ENCODE measurements at regions not wholly inside any gene's neighbourhood (a gene's known extent, or its start where the extent isn't known, plus 50 kb on each side); places are given as distances from the start of the nearest gene placed in this dataset.

- H3K9me1 ChIP-seq (ENCODE audit: control insufficient read depth, insufficient read depth, low read length), result no peaks in the 10 kb centered on the region
- H3K27me3 ChIP-seq (ENCODE audit: control insufficient read depth in 2 of 2, insufficient read depth in 2 of 2, low read length in 2 of 2), result no peaks in the 10 kb centered on the region
- no peak for ATAC-seq
- POLR2A ChIA-PET, result no interaction called here
- WGBS (ENCODE audit: insufficient coverage, low coverage, missing lambda C conversion rate), result 0% methylated on average over 1 of the region's 1 CpG
- DNase-seq (ENCODE audit: extremely low read depth in 1 of 4, low spot score in 3 of 4), result no peak
- H3K27ac ChIP-seq (ENCODE audit: extremely low read depth, low read depth, low read length), result no peak overlapping the region
- no TSS peak for BruUV-seq (replicated peaks)
- no peaks in the 10 kb centered on the region for H3K4me1 ChIP-seq (replicated peaks in 1 of 2; ENCODE audit: control insufficient read depth in 2 of 2, insufficient read depth in 2 of 2, low read length in 2 of 2)
- CTCF ChIA-PET (ENCODE audit: low intra/inter-chr PET ratio), result no interaction called here
- H3K79me2 ChIP-seq (ENCODE audit: control insufficient read depth, insufficient read depth, low read length), result no peaks in the 10 kb centered on the region
- no peaks in the 10 kb centered on the region for H3K9me3 ChIP-seq (replicated peaks; ENCODE audit: control insufficient read depth, insufficient read depth, low read depth, low read length)
- H3K9ac ChIP-seq (ENCODE audit: insufficient read depth in 1 of 2, low read depth in 2 of 2, low read length in 2 of 2), result no peak overlapping the region
- H3K36me3 ChIP-seq (ENCODE audit: control insufficient read depth, insufficient read depth, low read length), result no peaks in the 10 kb centered on the region
- no peak for FAIRE-seq
- H4K20me1 ChIP-seq (replicated peaks; ENCODE audit: control insufficient read depth, insufficient read depth, low read length), result no peaks in the 10 kb centered on the region
- intact Hi-C loops (cut with micrococcal nuclease) (no loop called here), in situ Hi-C loops (cut with MboI) (no loop called here)
- H3K4me2 ChIP-seq (ENCODE audit: insufficient read depth, low read length), result no peak overlapping the region
- H2AFZ ChIP-seq (ENCODE audit: low read depth, low read length), result no peak overlapping the region
- TF ChIP-seq HBP1 (CRISPR knock-in tag; IDR thresholded peaks at IDR 0.05) (no peak), NFIC (IDR thresholded peaks at IDR 0.05) (no peak)
- H3K4me3 ChIP-seq, result no peak overlapping the region
Measured at GRCh38 chr3:89644716-89645115, 537.3 kb downstream of the EPHA3 start.

DNA sequence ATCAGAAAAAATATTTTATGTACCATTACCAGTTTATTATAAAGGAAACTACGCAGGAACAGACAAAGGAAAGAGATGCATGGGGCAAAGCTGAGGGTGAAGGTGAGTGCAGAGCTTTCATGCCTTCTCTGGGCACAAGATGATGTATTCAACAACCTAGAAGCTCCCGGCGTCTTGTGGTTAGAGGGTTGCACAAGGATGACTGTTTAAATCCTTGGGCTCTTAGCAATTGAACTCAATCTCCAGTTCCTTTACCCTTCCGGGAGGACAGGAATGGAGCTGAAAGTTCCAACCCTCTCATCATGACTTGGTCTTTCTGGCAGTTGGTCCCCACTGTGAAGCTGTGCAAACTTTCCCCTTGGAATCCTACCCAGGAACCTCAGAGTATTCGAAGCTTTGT, 542.0 kb downstream of the EPHA3 start:
- H3K9ac ChIP-seq (ENCODE audit: insufficient read depth in 1 of 2, low read depth in 2 of 2, low read length in 2 of 2), result no peak overlapping the region
- whole genome bisulfite sequencing (ENCODE audit: insufficient coverage, low coverage, missing lambda C conversion rate), result 2% methylated on average over 5 of the region's 5 CpGs
- no peak for ATAC-seq
- H3K4me3 ChIP-seq, result no peak overlapping the region
- no peaks in the 10 kb centered on the region for H3K9me3 ChIP-seq (replicated peaks; ENCODE audit: control insufficient read depth, insufficient read depth, low read depth, low read length)
- FAIRE-seq, result no peak
- H3K9me1 ChIP-seq (ENCODE audit: control insufficient read depth, insufficient read depth, low read length), result no peaks in the 10 kb centered on the region
- in situ Hi-C loops (cut with MboI), result no loop called here
- intact Hi-C loops (cut with micrococcal nuclease), result no loop called here
- DNase-seq (ENCODE audit: extremely low read depth in 1 of 4, low spot score in 3 of 4), result no peak
- H3K79me2 ChIP-seq (ENCODE audit: control insufficient read depth, insufficient read depth, low read length), result no peaks in the 10 kb centered on the region
- H4K20me1 ChIP-seq (replicated peaks; ENCODE audit: control insufficient read depth, insufficient read depth, low read length), result no peaks in the 10 kb centered on the region
- ChIA-PET CTCF (ENCODE audit: low intra/inter-chr PET ratio) (no interaction called here), POLR2A (no interaction called here)
- TF ChIP-seq MCM5 (IDR thresholded peaks at IDR 0.05; ENCODE audit: low read depth) (no peak), YBX1 (IDR thresholded peaks at IDR 0.05) (no peak), HSF4 (CRISPR knock-in tag; IDR thresholded peaks at IDR 0.05; ENCODE audit: borderline replicate concordance) (no peak), HDAC8 (tag; IDR thresholded peaks at IDR 0.05) (no peak), KLF1 (tag; IDR thresholded peaks at IDR 0.05) (no peak), RUNX1 (IDR thresholded peaks at IDR 0.05; ENCODE audit: low read depth) (no peak), LCOR (CRISPR knock-in tag; IDR thresholded peaks at IDR 0.05) (no peak), TCFL5 (CRISPR knock-in tag; conservative IDR thresholded peaks at IDR 0.05) (no peak), ZNF12 (CRISPR knock-in tag; IDR thresholded peaks at IDR 0.05) (no peak)
- H3K4me2 ChIP-seq (ENCODE audit: insufficient read depth, low read length), result no peak overlapping the region
- no TSS peak for BruUV-seq (replicated peaks)
- H3K27me3 ChIP-seq (ENCODE audit: control insufficient read depth in 2 of 2, insufficient read depth in 2 of 2, low read length in 2 of 2), result no peaks in the 10 kb centered on the region
- no peak overlapping the region for H2AFZ ChIP-seq (ENCODE audit: low read depth, low read length)
- H3K27ac ChIP-seq (ENCODE audit: extremely low read depth, low read depth, low read length), result no peak overlapping the region
- H3K4me1 ChIP-seq (replicated peaks in 1 of 2; ENCODE audit: control insufficient read depth in 2 of 2, insufficient read depth in 2 of 2, low read length in 2 of 2), result no peaks in the 10 kb centered on the region
- H3K36me3 ChIP-seq (ENCODE audit: control insufficient read depth, insufficient read depth, low read length), result no peaks in the 10 kb centered on the region
